NCI-H510A treated with DMSO at 0.1 percent for 48 hours (cell line): ENCODE measurements at regions not wholly inside any gene's neighbourhood (a gene's known extent, or its start where the extent isn't known, plus 50 kb on each side); places are given as distances from the start of the nearest gene placed in this dataset.

Experiments
- DNase-seq: peaks from one replicate; lab custom pipeline; 2025; lab: John Stamatoyannopoulos, UW

GRCh38 chr3:124409650-124410275 is 320.5 kb upstream of the UMPS start:
- DNase-seq = no peak

- DNase-seq = no peak
Observed at GRCh38 chr3:124410471-124410870, 319.8 kb upstream of the UMPS start.

- no peak for DNase-seq
Observed at GRCh38 chr3:124411728-124412127, 318.5 kb upstream of the UMPS start.

- DNase-seq = no peak
Observed at GRCh38 chr3:124412644-124413043, 317.6 kb upstream of the UMPS start.

GRCh38 chr3:124413393-124413792 is 316.9 kb upstream of the UMPS start:
- DNase-seq = no peak

- no peak for DNase-seq
Observed at GRCh38 chr3:124413989-124414598, 316.2 kb upstream of the UMPS start.

- no peak for DNase-seq
Observed at GRCh38 chr3:124415446-124415960, 314.7 kb upstream of the UMPS start.

GRCh38 chr3:124419303-124419702 is 310.9 kb upstream of the UMPS start:
- DNase-seq = no peak

GRCh38 chr3:124420392-124420791 is 309.9 kb upstream of the UMPS start:
- no peak for DNase-seq

- DNase-seq = no peak
Observed at GRCh38 chr3:124422805-124423204, 307.4 kb upstream of the UMPS start.

- no peak for DNase-seq
Observed at GRCh38 chr3:124424396-124424795, 305.9 kb upstream of the UMPS start.

GRCh38 chr3:124425972-124426371 is 304.3 kb upstream of the UMPS start:
- DNase-seq = no peak

GRCh38 chr3:124428372-124429128 is 301.7 kb upstream of the UMPS start:
- DNase-seq = no peak

- peak; percentile 16 for DNase-seq
Observed at GRCh38 chr3:124429129-124429815, 301.0 kb upstream of the UMPS start.

- DNase-seq = no peak
Observed at GRCh38 chr3:124431331-124431994, 298.8 kb upstream of the UMPS start.

- no peak for DNase-seq
Observed at GRCh38 chr3:124434176-124434575, 296.1 kb upstream of the UMPS start.

- no peak for DNase-seq
Observed at GRCh38 chr3:124435467-124435866, 294.8 kb upstream of the UMPS start.

GRCh38 chr3:124438813-124439212 is 291.4 kb upstream of the UMPS start:
- DNase-seq = no peak

GRCh38 chr3:124439603-124440002 is 290.6 kb upstream of the UMPS start:
- no peak for DNase-seq

- no peak for DNase-seq
Observed at GRCh38 chr3:124441766-124442165, 288.5 kb upstream of the UMPS start.

- DNase-seq = no peak
Observed at GRCh38 chr3:124442463-124442862, 287.8 kb upstream of the UMPS start.

- no peak for DNase-seq
Observed at GRCh38 chr3:124443446-124443845, 286.8 kb upstream of the UMPS start.
